Transverse colon (tissue), 4 donors: ENCODE measurements at regions not wholly inside any gene's neighbourhood (a gene's known extent, or its start where the extent isn't known, plus 50 kb on each side); places are given as distances from the start of the nearest gene placed in this dataset.

Experiments
- CTCF ChIP-seq, 5 experiments: fragments of 200-600 bp in 3 of 5; fragments of 450-650 bp in 2 of 5; sonication (generic) in 3 of 5; IDR thresholded peaks; 1 replicate in 2 of 5; 2 replicates in 3 of 5; pipeline ENCODE4 v1.5.1; 2016 to 2017; ENCODE audit warnings: antibody characterized with exemption in 5 of 5, inconsistent platforms in 3 of 5, mild to moderate bottlenecking in 2 of 5, moderate library complexity in 1 of 5
- POLR2A ChIP-seq: fragments of 450-650 bp; IDR thresholded peaks from one replicate; pipeline ENCODE4 v1.6.1; 2016; ENCODE audit warnings: antibody characterized with exemption, mild to moderate bottlenecking, moderate library complexity
- POLR2AphosphoS5 ChIP-seq, 3 donors: sonication (generic); formaldehyde crosslinking; IDR thresholded peaks; one replicate each; pipeline ENCODE4 v1.6.1; 2016; ENCODE audit warnings: antibody characterized with exemption in 3 of 3

- TF ChIP-seq POLR2A (no peak), CTCF (IDR thresholded peaks at IDR 0.05) (no peak), POLR2AphosphoS5 (IDR thresholded peaks at IDR 0.05) (no peak)
Measured at GRCh38 chr6:139584599-139584998, 210.2 kb upstream of the CITED2 start.
